ENCODE measurements at regions not wholly inside any gene's neighbourhood (a gene's known extent, or its start where the extent isn't known, plus 50 kb on each side); places are given as distances from the start of the nearest gene placed in this dataset.

GRCh38 chr11:19536131-19536530, 176.5 kb upstream of the NAV2 start:
- Histone ChIP-seq H3K9me3 (ENCODE audit: control insufficient read depth in 3 of 3, low read length in 3 of 3) (no peaks in the 10 kb centered on the region), H3K4me3 (ENCODE audit: low read length in 3 of 3) (no peak overlapping the region), H3K27ac (ENCODE audit: low read depth, low read length) (no peak overlapping the region), H3K27me3 (ENCODE audit: control insufficient read depth in 3 of 3, insufficient read depth in 3 of 3, low read length in 3 of 3) (peaks cover 0 to 4% (median 0%) of the 10 kb centered on the region in 3 donors), H3K36me3 (ENCODE audit: control insufficient read depth in 3 of 3, insufficient read depth in 3 of 3, low read length in 3 of 3) (no peaks in the 10 kb centered on the region), H3K4me1 (ENCODE audit: control insufficient read depth in 3 of 3, insufficient read depth in 3 of 3, low read length in 3 of 3) (no peaks in the 10 kb centered on the region), H3K9ac (ENCODE audit: low read depth in 1 of 3, low read length in 3 of 3) (no peak overlapping the region)

GRCh38 chr11:19530505-19530904, 182.1 kb upstream of the NAV2 start:
- H3K27ac ChIP-seq (ENCODE audit: low read depth, low read length), result no peak overlapping the region
- no peak overlapping the region for H3K9ac ChIP-seq (ENCODE audit: low read depth in 1 of 3, low read length in 3 of 3)
- H3K36me3 ChIP-seq (ENCODE audit: control insufficient read depth in 3 of 3, insufficient read depth in 3 of 3, low read length in 3 of 3), result no peaks in the 10 kb centered on the region
- no peak overlapping the region for H3K4me3 ChIP-seq (ENCODE audit: low read length in 3 of 3)
- peaks cover 0 to 6% (median 4%) of the 10 kb centered on the region in 3 donors for H3K27me3 ChIP-seq (ENCODE audit: control insufficient read depth in 3 of 3, insufficient read depth in 3 of 3, low read length in 3 of 3)
- H3K9me3 ChIP-seq (ENCODE audit: control insufficient read depth in 3 of 3, low read length in 3 of 3), result no peaks in the 10 kb centered on the region
- no peaks in the 10 kb centered on the region for H3K4me1 ChIP-seq (ENCODE audit: control insufficient read depth in 3 of 3, insufficient read depth in 3 of 3, low read length in 3 of 3)

DNA sequence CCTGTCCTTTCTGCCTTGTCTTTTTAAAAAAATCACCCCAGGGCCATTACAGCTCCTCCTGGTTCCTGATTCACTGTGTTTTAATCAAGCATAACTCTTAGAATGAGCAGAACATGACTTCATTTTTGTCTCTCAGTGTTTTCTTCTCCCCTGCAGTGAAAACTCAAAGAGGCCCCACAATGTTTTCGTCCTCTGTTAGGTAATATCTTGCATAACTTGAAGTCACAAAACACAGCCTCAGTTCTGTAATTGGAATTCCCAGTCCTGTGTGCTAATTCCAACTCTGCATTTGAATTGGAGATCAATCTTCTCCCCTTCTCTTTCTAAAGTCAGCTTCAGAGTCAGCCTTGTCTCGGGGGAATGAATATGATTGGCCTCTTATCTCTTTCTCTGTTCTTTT, 186.5 kb upstream of the NAV2 start:
- Histone ChIP-seq H3K27ac (ENCODE audit: low read depth, low read length) (no peak overlapping the region), H3K36me3 (ENCODE audit: control insufficient read depth in 3 of 3, insufficient read depth in 3 of 3, low read length in 3 of 3) (no peaks in the 10 kb centered on the region), H3K9ac (ENCODE audit: low read depth in 1 of 3, low read length in 3 of 3) (no peak overlapping the region), H3K9me3 (ENCODE audit: control insufficient read depth in 3 of 3, low read length in 3 of 3) (no peaks in the 10 kb centered on the region), H3K4me1 (ENCODE audit: control insufficient read depth in 3 of 3, insufficient read depth in 3 of 3, low read length in 3 of 3) (no peaks in the 10 kb centered on the region), H3K4me3 (ENCODE audit: low read length in 3 of 3) (no peak overlapping the region), H3K27me3 (ENCODE audit: control insufficient read depth in 3 of 3, insufficient read depth in 3 of 3, low read length in 3 of 3) (peaks cover 0 to 6% (median 0%) of the 10 kb centered on the region in 3 donors)

DNA sequence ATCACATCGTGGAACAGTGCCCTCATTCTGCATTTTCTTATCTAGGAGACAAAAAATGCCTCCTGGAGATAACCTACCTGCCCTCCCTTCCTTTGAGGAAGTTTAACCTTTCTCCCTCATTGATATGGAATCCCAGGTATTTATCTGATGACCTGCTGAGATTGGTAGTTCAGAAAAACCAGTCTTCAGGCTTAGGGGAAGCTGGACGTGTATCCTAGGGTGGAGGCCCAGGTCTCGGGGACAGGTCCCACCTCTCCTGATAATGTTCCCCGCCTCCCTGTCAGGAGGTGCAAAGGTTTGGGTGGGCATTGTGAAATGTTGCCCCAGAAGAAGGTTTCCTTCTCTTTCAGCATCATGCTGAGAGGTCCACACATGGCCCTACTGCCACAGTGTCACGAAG, 186.9 kb upstream of the NAV2 start:
- Histone ChIP-seq H3K27ac (ENCODE audit: low read depth, low read length) (no peak overlapping the region), H3K4me1 (ENCODE audit: control insufficient read depth in 3 of 3, insufficient read depth in 3 of 3, low read length in 3 of 3) (no peaks in the 10 kb centered on the region), H3K9me3 (ENCODE audit: control insufficient read depth in 3 of 3, low read length in 3 of 3) (no peaks in the 10 kb centered on the region), H3K36me3 (ENCODE audit: control insufficient read depth in 3 of 3, insufficient read depth in 3 of 3, low read length in 3 of 3) (no peaks in the 10 kb centered on the region), H3K9ac (ENCODE audit: low read depth in 1 of 3, low read length in 3 of 3) (no peak overlapping the region), H3K27me3 (ENCODE audit: control insufficient read depth in 3 of 3, insufficient read depth in 3 of 3, low read length in 3 of 3) (peaks cover 0 to 6% (median 0%) of the 10 kb centered on the region in 3 donors), H3K4me3 (ENCODE audit: low read length in 3 of 3) (no peak overlapping the region)

GRCh38 chr11:19525276-19525675, 187.4 kb upstream of the NAV2 start:
- peaks cover 0 to 5% (median 0%) of the 10 kb centered on the region in 3 donors for H3K27me3 ChIP-seq (ENCODE audit: control insufficient read depth in 3 of 3, insufficient read depth in 3 of 3, low read length in 3 of 3)
- H3K9me3 ChIP-seq (ENCODE audit: control insufficient read depth in 3 of 3, low read length in 3 of 3), result no peaks in the 10 kb centered on the region
- no peak overlapping the region for H3K27ac ChIP-seq (ENCODE audit: low read depth, low read length)
- no peaks in the 10 kb centered on the region for H3K4me1 ChIP-seq (ENCODE audit: control insufficient read depth in 3 of 3, insufficient read depth in 3 of 3, low read length in 3 of 3)
- H3K9ac ChIP-seq (ENCODE audit: low read depth in 1 of 3, low read length in 3 of 3), result no peak overlapping the region
- no peaks in the 10 kb centered on the region for H3K36me3 ChIP-seq (ENCODE audit: control insufficient read depth in 3 of 3, insufficient read depth in 3 of 3, low read length in 3 of 3)
- H3K4me3 ChIP-seq (ENCODE audit: low read length in 3 of 3), result no peak overlapping the region

DNA sequence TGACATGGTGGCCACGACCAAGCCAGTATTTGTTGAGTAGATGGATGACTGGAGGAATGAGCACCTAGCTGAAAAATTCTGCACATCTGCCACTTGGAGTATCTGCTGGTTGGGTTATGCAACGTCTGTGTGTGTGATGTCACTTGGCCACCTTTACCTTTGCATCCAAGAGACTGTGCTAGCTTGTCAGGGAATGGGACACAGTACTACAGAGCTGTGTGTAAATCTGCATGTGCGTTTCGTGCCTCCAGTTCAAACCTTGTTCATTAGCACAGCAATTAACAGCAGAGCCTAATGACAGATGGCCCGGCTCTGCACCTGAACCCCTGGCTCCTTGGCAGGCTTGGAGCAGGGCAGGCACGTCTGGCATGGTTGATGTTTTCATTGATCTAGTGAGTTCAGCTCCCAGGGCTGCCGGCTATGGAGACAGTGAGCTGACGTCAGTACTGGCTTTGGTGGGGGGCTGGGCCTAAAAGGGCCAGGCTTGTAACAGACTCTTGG, 188.4 kb upstream of the NAV2 start:
- Histone ChIP-seq H3K4me3 (ENCODE audit: low read length in 3 of 3) (no peak overlapping the region), H3K9me3 (ENCODE audit: control insufficient read depth in 3 of 3, low read length in 3 of 3) (no peaks in the 10 kb centered on the region), H3K27me3 (ENCODE audit: control insufficient read depth in 3 of 3, insufficient read depth in 3 of 3, low read length in 3 of 3) (no peaks in the 10 kb centered on the region), H3K4me1 (ENCODE audit: control insufficient read depth in 3 of 3, insufficient read depth in 3 of 3, low read length in 3 of 3) (no peaks in the 10 kb centered on the region), H3K36me3 (ENCODE audit: control insufficient read depth in 3 of 3, insufficient read depth in 3 of 3, low read length in 3 of 3) (no peaks in the 10 kb centered on the region), H3K27ac (ENCODE audit: low read depth, low read length) (no peak overlapping the region), H3K9ac (ENCODE audit: low read depth in 1 of 3, low read length in 3 of 3) (no peak overlapping the region)

DNA sequence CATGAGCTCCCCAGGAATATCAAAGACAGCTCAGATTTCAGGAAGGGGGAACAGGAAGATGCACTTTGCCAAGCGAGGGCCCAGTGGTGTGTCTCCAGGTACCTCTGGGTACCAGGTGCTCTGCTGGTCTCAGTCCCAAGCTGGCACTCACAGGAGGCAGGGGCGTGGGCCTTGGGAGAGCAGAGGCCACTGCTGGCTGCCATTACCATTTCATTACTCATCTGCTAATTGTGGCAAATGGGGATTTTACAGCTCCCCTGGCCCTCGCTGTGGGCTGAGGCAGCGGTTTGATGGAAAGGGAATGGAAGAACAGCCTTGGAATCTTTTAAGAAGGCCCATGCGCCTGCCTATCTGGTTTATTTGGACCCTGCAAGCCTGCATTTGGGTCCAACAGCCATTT, 192.0 kb upstream of the NAV2 start:
- H3K9ac ChIP-seq (ENCODE audit: low read depth in 1 of 3, low read length in 3 of 3), result no peak overlapping the region
- H3K4me3 ChIP-seq (ENCODE audit: low read length in 3 of 3), result no peak overlapping the region
- H3K27me3 ChIP-seq (ENCODE audit: control insufficient read depth in 3 of 3, insufficient read depth in 3 of 3, low read length in 3 of 3), result no peaks in the 10 kb centered on the region
- no peaks in the 10 kb centered on the region for H3K4me1 ChIP-seq (ENCODE audit: control insufficient read depth in 3 of 3, insufficient read depth in 3 of 3, low read length in 3 of 3)
- H3K27ac ChIP-seq (ENCODE audit: low read depth, low read length), result no peak overlapping the region
- no peaks in the 10 kb centered on the region for H3K9me3 ChIP-seq (ENCODE audit: control insufficient read depth in 3 of 3, low read length in 3 of 3)
- H3K36me3 ChIP-seq (ENCODE audit: control insufficient read depth in 3 of 3, insufficient read depth in 3 of 3, low read length in 3 of 3), result no peaks in the 10 kb centered on the region

GRCh38 chr11:19519912-19520641, 192.6 kb upstream of the NAV2 start:
- Histone ChIP-seq H3K9ac (ENCODE audit: low read depth in 1 of 3, low read length in 3 of 3) (no peak overlapping the region), H3K27ac (ENCODE audit: low read depth, low read length) (no peak overlapping the region), H3K4me3 (ENCODE audit: low read length in 3 of 3) (no peak overlapping the region), H3K9me3 (ENCODE audit: control insufficient read depth in 3 of 3, low read length in 3 of 3) (no peaks in the 10 kb centered on the region), H3K27me3 (ENCODE audit: control insufficient read depth in 3 of 3, insufficient read depth in 3 of 3, low read length in 3 of 3) (no peaks in the 10 kb centered on the region), H3K4me1 (ENCODE audit: control insufficient read depth in 3 of 3, insufficient read depth in 3 of 3, low read length in 3 of 3) (no peaks in the 10 kb centered on the region), H3K36me3 (ENCODE audit: control insufficient read depth in 3 of 3, insufficient read depth in 3 of 3, low read length in 3 of 3) (no peaks in the 10 kb centered on the region)

DNA sequence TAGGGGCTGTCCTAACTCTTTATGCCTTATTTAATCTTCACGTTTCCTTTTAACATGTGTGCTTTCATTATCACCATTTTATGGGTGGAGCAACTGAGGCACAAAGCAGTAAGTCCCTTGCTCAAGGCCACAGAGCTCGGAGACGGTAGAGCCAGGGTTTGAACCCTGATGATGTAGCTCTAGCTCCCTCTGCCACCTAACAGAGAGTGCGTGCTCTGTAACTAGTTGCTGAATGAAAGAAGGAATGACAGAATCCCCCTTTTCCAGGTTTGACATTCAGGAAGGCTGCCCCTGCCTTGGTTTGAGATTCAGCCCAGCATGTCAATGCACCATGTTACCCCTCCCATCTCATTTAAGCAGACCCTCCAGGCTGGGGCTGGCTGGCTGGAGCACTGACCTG, 193.3 kb upstream of the NAV2 start:
- Histone ChIP-seq H3K27me3 (ENCODE audit: control insufficient read depth in 3 of 3, insufficient read depth in 3 of 3, low read length in 3 of 3) (no peaks in the 10 kb centered on the region), H3K27ac (ENCODE audit: low read depth, low read length) (no peak overlapping the region), H3K9ac (ENCODE audit: low read depth in 1 of 3, low read length in 3 of 3) (no peak overlapping the region), H3K4me1 (ENCODE audit: control insufficient read depth in 3 of 3, insufficient read depth in 3 of 3, low read length in 3 of 3) (no peaks in the 10 kb centered on the region), H3K36me3 (ENCODE audit: control insufficient read depth in 3 of 3, insufficient read depth in 3 of 3, low read length in 3 of 3) (no peaks in the 10 kb centered on the region), H3K9me3 (ENCODE audit: control insufficient read depth in 3 of 3, low read length in 3 of 3) (no peaks in the 10 kb centered on the region), H3K4me3 (ENCODE audit: low read length in 3 of 3) (no peak overlapping the region)

GRCh38 chr11:19513253-19513652, 199.4 kb upstream of the NAV2 start:
- Histone ChIP-seq H3K4me1 (ENCODE audit: control insufficient read depth in 3 of 3, insufficient read depth in 3 of 3, low read length in 3 of 3) (peaks cover 12 to 19% (median 19%) of the 10 kb centered on the region in 3 donors), H3K27ac (ENCODE audit: low read depth, low read length) (no peak overlapping the region), H3K27me3 (ENCODE audit: control insufficient read depth in 3 of 3, insufficient read depth in 3 of 3, low read length in 3 of 3) (peaks cover 3 to 14% (median 3%) of the 10 kb centered on the region in 3 donors)

More at GRCh38 chr11:19513253-19513652, 199.4 kb upstream of the NAV2 start:
- Histone ChIP-seq H3K9ac (ENCODE audit: low read depth in 1 of 3, low read length in 3 of 3) (no peak overlapping the region), H3K4me3 (ENCODE audit: low read length in 3 of 3) (no peak overlapping the region), H3K9me3 (ENCODE audit: control insufficient read depth in 3 of 3, low read length in 3 of 3) (no peaks in the 10 kb centered on the region), H3K36me3 (ENCODE audit: control insufficient read depth in 3 of 3, insufficient read depth in 3 of 3, low read length in 3 of 3) (no peaks in the 10 kb centered on the region)
